ENCODE measurements at regions not wholly inside any gene's neighbourhood (a gene's known extent, or its start where the extent isn't known, plus 50 kb on each side); places are given as distances from the start of the nearest gene placed in this dataset.

- TF ChIP-seq ISL1 (CRISPR knock-in tag; IDR thresholded peaks at IDR 0.05): no peak
Observed at GRCh38 chr13:34578471-34578870, 363.6 kb upstream of the NBEA start (continued).

- no peak; the same call in 2 of the 3 replicates for ATAC-seq
- no peak for TF ChIP-seq ARNTL (CRISPR knock-in tag; IDR thresholded peaks at IDR 0.05; ENCODE audit: borderline replicate concordance, low read depth)
- TF ChIP-seq ISL1 (CRISPR knock-in tag; IDR thresholded peaks at IDR 0.05): peak; percentile 51
- TF ChIP-seq SNAI2 (CRISPR knock-in tag; IDR thresholded peaks at IDR 0.05): no peak
Observed at GRCh38 chr13:34578917-34579316, 363.2 kb upstream of the NBEA start.

- TF ChIP-seq TCF4 (CRISPR knock-in tag; IDR thresholded peaks at IDR 0.05; ENCODE audit: borderline replicate concordance) (no peak), RARB (CRISPR knock-in tag; IDR thresholded peaks at IDR 0.05) (no peak), ISL1 (CRISPR knock-in tag; IDR thresholded peaks at IDR 0.05) (peak; percentile 71), ZC3H10 (CRISPR knock-in tag; IDR thresholded peaks at IDR 0.05) (no peak)
- TF ChIP-seq, protein P1, sequence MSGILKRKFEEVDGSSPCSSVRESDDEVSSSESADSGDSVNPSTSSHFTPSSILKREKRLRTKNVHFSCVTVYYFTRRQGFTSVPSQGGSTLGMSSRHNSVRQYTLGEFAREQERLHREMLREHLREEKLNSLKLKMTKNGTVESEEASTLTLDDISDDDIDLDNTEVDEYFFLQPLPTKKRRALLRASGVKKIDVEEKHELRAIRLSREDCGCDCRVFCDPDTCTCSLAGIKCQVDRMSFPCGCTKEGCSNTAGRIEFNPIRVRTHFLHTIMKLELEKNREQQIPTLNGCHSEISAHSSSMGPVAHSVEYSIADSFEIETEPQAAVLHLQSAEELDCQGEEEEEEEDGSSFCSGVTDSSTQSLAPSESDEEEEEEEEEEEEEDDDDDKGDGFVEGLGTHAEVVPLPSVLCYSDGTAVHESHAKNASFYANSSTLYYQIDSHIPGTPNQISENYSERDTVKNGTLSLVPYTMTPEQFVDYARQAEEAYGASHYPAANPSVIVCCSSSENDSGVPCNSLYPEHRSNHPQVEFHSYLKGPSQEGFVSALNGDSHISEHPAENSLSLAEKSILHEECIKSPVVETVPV (CRISPR knock-in tag; IDR thresholded peaks at IDR 0.05): no peak
- peak; percentile 62 for ATAC-seq
Observed at GRCh38 chr13:34583181-34583580, 358.9 kb upstream of the NBEA start.

DNA sequence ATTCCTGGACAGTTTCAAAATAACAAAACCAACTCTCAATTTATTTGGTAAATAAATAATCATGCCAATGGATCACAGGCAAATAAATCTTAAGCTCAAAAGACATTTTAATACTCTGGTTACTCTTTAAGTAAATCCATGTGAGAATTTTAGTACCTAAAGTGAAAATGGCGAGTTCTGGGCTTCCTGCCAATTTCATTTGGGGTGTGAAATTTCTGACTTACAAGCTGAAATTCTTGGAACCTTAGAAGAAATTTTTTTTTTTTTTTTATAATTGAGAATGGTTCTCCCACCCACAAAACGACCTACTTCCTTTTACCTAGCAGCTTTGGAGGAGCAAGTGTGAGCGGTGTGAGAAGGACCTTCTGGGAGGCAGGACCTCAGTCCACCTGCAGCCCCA is 354.5 kb upstream of the NBEA start:
- ATAC-seq: no peak
- TF ChIP-seq GLIS3 (CRISPR knock-in tag; IDR thresholded peaks at IDR 0.05) (no peak), ZNF70 (CRISPR knock-in tag; IDR thresholded peaks at IDR 0.05) (no peak), TSHZ2 (CRISPR knock-in tag; IDR thresholded peaks at IDR 0.05) (no peak), ZC3H10 (CRISPR knock-in tag; IDR thresholded peaks at IDR 0.05) (no peak), PPARA (CRISPR knock-in tag; IDR thresholded peaks at IDR 0.05; ENCODE audit: borderline replicate concordance) (no peak), ARNTL (CRISPR knock-in tag; IDR thresholded peaks at IDR 0.05; ENCODE audit: borderline replicate concordance, low read depth) (no peak), TCF4 (CRISPR knock-in tag; IDR thresholded peaks at IDR 0.05; ENCODE audit: borderline replicate concordance) (no peak), ZNF8 (CRISPR knock-in tag; IDR thresholded peaks at IDR 0.05) (no peak), TOX (CRISPR knock-in tag; IDR thresholded peaks at IDR 0.05; ENCODE audit: borderline replicate concordance) (no peak), RARB (CRISPR knock-in tag; IDR thresholded peaks at IDR 0.05) (no peak), ZFP3 (CRISPR knock-in tag; IDR thresholded peaks at IDR 0.05) (no peak), SNAI2 (CRISPR knock-in tag; IDR thresholded peaks at IDR 0.05) (no peak), CSDC2 (CRISPR knock-in tag; IDR thresholded peaks at IDR 0.05) (no peak), ZNF565 (CRISPR knock-in tag; conservative IDR thresholded peaks at IDR 0.05; ENCODE audit: low read depth) (no peak), PATZ1 (CRISPR knock-in tag; IDR thresholded peaks at IDR 0.05; ENCODE audit: borderline replicate concordance) (no peak), POU6F1 (CRISPR knock-in tag; IDR thresholded peaks at IDR 0.05; ENCODE audit: borderline replicate concordance, low read depth) (no peak), BACH2 (CRISPR knock-in tag; IDR thresholded peaks at IDR 0.05; ENCODE audit: borderline replicate concordance) (no peak)
- TF ChIP-seq, protein P1 (CRISPR knock-in tag; IDR thresholded peaks at IDR 0.05): no peak
- TF ChIP-seq, protein P2, sequence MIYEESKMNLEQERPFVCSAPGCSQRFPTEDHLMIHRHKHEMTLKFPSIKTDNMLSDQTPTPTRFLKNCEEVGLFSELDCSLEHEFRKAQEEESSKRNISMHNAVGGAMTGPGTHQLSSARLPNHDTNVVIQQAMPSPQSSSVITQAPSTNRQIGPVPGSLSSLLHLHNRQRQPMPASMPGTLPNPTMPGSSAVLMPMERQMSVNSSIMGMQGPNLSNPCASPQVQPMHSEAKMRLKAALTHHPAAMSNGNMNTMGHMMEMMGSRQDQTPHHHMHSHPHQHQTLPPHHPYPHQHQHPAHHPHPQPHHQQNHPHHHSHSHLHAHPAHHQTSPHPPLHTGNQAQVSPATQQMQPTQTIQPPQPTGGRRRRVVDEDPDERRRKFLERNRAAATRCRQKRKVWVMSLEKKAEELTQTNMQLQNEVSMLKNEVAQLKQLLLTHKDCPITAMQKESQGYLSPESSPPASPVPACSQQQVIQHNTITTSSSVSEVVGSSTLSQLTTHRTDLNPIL (CRISPR knock-in tag; IDR thresholded peaks at IDR 0.05; ENCODE audit: low read depth): no peak

Measured in SK-N-SH treated with all-trans-retinoic acid at 6 μM for 48 hours (cell line).